ENCODE measurements at regions not wholly inside any gene's neighbourhood (a gene's known extent, or its start where the extent isn't known, plus 50 kb on each side); places are given as distances from the start of the nearest gene placed in this dataset.

- TF ChIP-seq CTCF (IDR thresholded peaks at IDR 0.05), result no peak
- no peak overlapping the region for H3K27ac ChIP-seq
Observed at GRCh38 chr3:40923143-40923542, 276.2 kb upstream of the CTNNB1 start.

GRCh38 chr3:40923651-40924050, 275.7 kb upstream of the CTNNB1 start:
- no peak overlapping the region for H3K4me3 ChIP-seq
- H3K27ac ChIP-seq, result no peak overlapping the region
- 92 to 96% (median 95%) methylated on average over 4 of the region's 4 CpGs for WGBS, 3 donors
- intact Hi-C loops (cut with DNase I), result no loop called here
- no peaks in the 10 kb centered on the region for H3K4me1 ChIP-seq
- no peak for TF ChIP-seq CTCF (IDR thresholded peaks at IDR 0.05)
- no peaks in the 10 kb centered on the region for H3K36me3 ChIP-seq (ENCODE audit: insufficient read depth in 1 of 2, low read depth in 1 of 2)
- DNase-seq, result no peak
- ATAC-seq, result no peak
- H3K27me3 ChIP-seq (ENCODE audit: insufficient read depth in 3 of 3, low read length in 2 of 3), result no peaks in the 10 kb centered on the region
- no peaks in the 10 kb centered on the region for H3K9me3 ChIP-seq

More at GRCh38 chr3:40923143-40923542, 276.2 kb upstream of the CTNNB1 start:
- 80 to 87% (median 83%) methylated on average over 4 of the region's 4 CpGs for WGBS, 3 donors
- ATAC-seq (no peak), DNase-seq (no peak)
- H3K27me3 ChIP-seq (ENCODE audit: insufficient read depth in 3 of 3, low read length in 2 of 3), result no peaks in the 10 kb centered on the region
- H3K36me3 ChIP-seq (ENCODE audit: insufficient read depth in 1 of 2, low read depth in 1 of 2), result no peaks in the 10 kb centered on the region
- no peaks in the 10 kb centered on the region for H3K9me3 ChIP-seq
- H3K4me1 ChIP-seq, result no peaks in the 10 kb centered on the region
- no peak overlapping the region for H3K4me3 ChIP-seq
- intact Hi-C loops (cut with DNase I), result no loop called here

DNA sequence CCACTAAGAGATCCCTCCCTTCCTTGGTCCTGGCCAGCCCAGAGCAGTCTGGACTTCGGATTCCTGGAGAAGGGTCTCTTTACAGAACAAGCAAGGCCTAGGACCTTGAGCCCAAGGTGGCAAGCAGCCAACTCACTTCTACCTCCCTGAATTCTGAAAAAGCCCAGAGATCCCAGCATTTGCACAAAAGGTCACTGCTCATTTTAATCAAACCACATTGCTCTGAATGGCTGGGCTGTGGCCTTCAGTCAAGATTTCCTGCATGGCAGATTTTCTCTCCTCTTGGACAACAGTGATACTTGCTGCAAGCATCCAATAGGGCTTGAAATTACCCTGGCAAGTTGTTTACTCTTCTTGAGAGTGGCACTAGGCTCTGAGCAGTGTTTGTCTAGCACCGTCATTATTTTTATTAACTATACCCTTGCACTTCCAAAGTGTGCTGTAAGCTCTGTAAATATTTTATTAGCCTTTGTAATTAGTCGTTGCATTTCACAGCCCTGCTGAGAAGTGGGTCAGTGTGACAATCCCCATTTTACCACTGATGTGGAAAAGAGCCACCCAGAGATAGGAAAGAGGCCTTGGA, 274.7 kb upstream of the CTNNB1 start:
- Histone ChIP-seq H3K36me3 (ENCODE audit: insufficient read depth in 1 of 2, low read depth in 1 of 2) (no peaks in the 10 kb centered on the region), H3K4me1 (no peaks in the 10 kb centered on the region), H3K9me3 (no peaks in the 10 kb centered on the region), H3K27me3 (ENCODE audit: insufficient read depth in 3 of 3, low read length in 2 of 3) (no peaks in the 10 kb centered on the region), H3K4me3 (no peak overlapping the region), H3K27ac (no peak overlapping the region)
- DNase-seq (no peak), ATAC-seq (no peak)
- WGBS, 3 donors, result 39 to 54% (median 49%) methylated on average over 3 of the region's 3 CpGs
- TF ChIP-seq CTCF (IDR thresholded peaks at IDR 0.05), result no peak
- intact Hi-C loops (cut with DNase I), result no loop called here

DNA sequence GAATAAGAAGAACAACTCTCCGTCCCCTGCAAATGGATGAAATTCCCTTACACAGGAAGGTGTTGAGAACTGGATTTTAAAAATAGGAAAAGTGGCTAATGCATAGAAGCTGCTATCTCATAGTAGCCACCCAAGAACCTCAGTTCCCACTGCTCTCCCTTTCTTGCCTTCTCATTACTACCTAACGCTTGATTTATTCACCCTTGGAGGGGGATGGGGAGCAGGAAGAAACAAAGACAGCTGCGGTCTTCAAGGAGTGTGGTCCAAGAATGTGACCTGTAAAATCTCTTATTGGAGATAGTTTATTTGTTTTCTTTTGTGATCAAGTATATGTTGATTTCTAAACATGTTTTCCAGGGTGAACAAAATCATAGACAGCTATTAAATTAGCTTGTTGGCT, 274.1 kb upstream of the CTNNB1 start:
- no peak for TF ChIP-seq CTCF (IDR thresholded peaks at IDR 0.05)

GRCh38 chr3:40930131-40930538, 269.2 kb upstream of the CTNNB1 start:
- H3K36me3 ChIP-seq (ENCODE audit: insufficient read depth in 1 of 2, low read depth in 1 of 2), result no peaks in the 10 kb centered on the region
- intact Hi-C loops (cut with DNase I), result no loop called here
- no peaks in the 10 kb centered on the region for H3K27me3 ChIP-seq (ENCODE audit: insufficient read depth in 3 of 3, low read length in 2 of 3)
- ATAC-seq (no peak), DNase-seq (no peak)
- no peak overlapping the region for H3K27ac ChIP-seq
- no peak for TF ChIP-seq CTCF (IDR thresholded peaks at IDR 0.05)
- no peaks in the 10 kb centered on the region for H3K9me3 ChIP-seq
- H3K4me3 ChIP-seq, result no peak overlapping the region
- H3K4me1 ChIP-seq, result no peaks in the 10 kb centered on the region

More for the DNA sequence above, 274.1 kb upstream of the CTNNB1 start:
- Histone ChIP-seq H3K27ac (no peak overlapping the region), H3K27me3 (ENCODE audit: insufficient read depth in 3 of 3, low read length in 2 of 3) (no peaks in the 10 kb centered on the region), H3K4me3 (no peak overlapping the region), H3K36me3 (ENCODE audit: insufficient read depth in 1 of 2, low read depth in 1 of 2) (no peaks in the 10 kb centered on the region), H3K9me3 (no peaks in the 10 kb centered on the region), H3K4me1 (no peaks in the 10 kb centered on the region)
- 64 to 79% (median 70%) methylated on average over 3 of the region's 3 CpGs for WGBS, 3 donors
- no peak for ATAC-seq
- intact Hi-C loops (cut with DNase I), result no loop called here
- no peak for DNase-seq
